ENCODE measurements at regions not wholly inside any gene's neighbourhood (a gene's known extent, or its start where the extent isn't known, plus 50 kb on each side); places are given as distances from the start of the nearest gene placed in this dataset.

- Histone ChIP-seq H3K9ac (no peak overlapping the region), H3K9me2 (ENCODE audit: insufficient read depth) (no peaks in the 10 kb centered on the region), H3K4me3 (no peak overlapping the region), H3K27ac (no peak overlapping the region), H3K27me3 (replicated peaks; ENCODE audit: insufficient read depth) (no peaks in the 10 kb centered on the region), H2AFZ (no peak overlapping the region), H3K79me2 (ENCODE audit: insufficient read depth) (no peaks in the 10 kb centered on the region), H3F3A (ENCODE audit: insufficient read depth) (peaks cover 15% of the 10 kb centered on the region), H3K4me2 (ENCODE audit: unreplicated experiment) (no peak overlapping the region), H3K36me3 (ENCODE audit: low read depth) (no peaks in the 10 kb centered on the region), H3K9me3 (ENCODE audit: low read depth) (no peaks in the 10 kb centered on the region), H3K4me1 (ENCODE audit: insufficient read depth) (peaks cover 20% of the 10 kb centered on the region), H4K20me1 (ENCODE audit: insufficient read depth) (no peaks in the 10 kb centered on the region)
- TF ChIP-seq EZH2phosphoT487 (IDR thresholded peaks at IDR 0.05; ENCODE audit: insufficient read depth, low read depth) (no peak), EZH2 (IDR thresholded peaks at IDR 0.05; ENCODE audit: insufficient read depth, poor library complexity, severe bottlenecking) (no peak)
- 59 to 60% methylated on average over 6 of the region's 6 CpGs for WGBS, 2 experiments (ENCODE audit: low coverage in 1 of 2, low lambda C conversion rate in 2 of 2, missing lambda C conversion rate in 2 of 2)
- DNase-seq: no peak
- in situ Hi-C loops (cut with MboI): no loop called here
These were observed 147.4 kb downstream of the LNPK start for GRCh38 chr2:175854665-175855064.

GRCh38 chr2:175854129-175854528, 147.9 kb downstream of the LNPK start:
- no peak for DNase-seq
- Histone ChIP-seq H3K9ac (no peak overlapping the region), H3K4me2 (ENCODE audit: unreplicated experiment) (no peak overlapping the region)

GRCh38 chr2:175853616-175853890, 148.5 kb downstream of the LNPK start:
- Histone ChIP-seq H4K20me1 (ENCODE audit: insufficient read depth) (no peaks in the 10 kb centered on the region), H3K4me1 (ENCODE audit: insufficient read depth) (peaks cover 20% of the 10 kb centered on the region), H3K4me2 (ENCODE audit: unreplicated experiment) (no peak overlapping the region), H3K9me2 (ENCODE audit: insufficient read depth) (no peaks in the 10 kb centered on the region), H3K9ac (no peak overlapping the region), H3K27me3 (replicated peaks; ENCODE audit: insufficient read depth) (no peaks in the 10 kb centered on the region), H3F3A (ENCODE audit: insufficient read depth) (peaks cover 15% of the 10 kb centered on the region), H3K27ac (no peak overlapping the region), H3K9me3 (ENCODE audit: low read depth) (no peaks in the 10 kb centered on the region), H3K4me3 (no peak overlapping the region), H2AFZ (no peak overlapping the region), H3K36me3 (ENCODE audit: low read depth) (no peaks in the 10 kb centered on the region), H3K79me2 (ENCODE audit: insufficient read depth) (no peaks in the 10 kb centered on the region)
- no peak for DNase-seq
- 94 to 96% methylated on average over 5 of the region's 5 CpGs for WGBS, 2 experiments (ENCODE audit: low coverage in 1 of 2, low lambda C conversion rate in 2 of 2, missing lambda C conversion rate in 2 of 2)
- in situ Hi-C loops (cut with MboI): no loop called here
- TF ChIP-seq EZH2phosphoT487 (IDR thresholded peaks at IDR 0.05; ENCODE audit: insufficient read depth, low read depth) (no peak), EZH2 (IDR thresholded peaks at IDR 0.05; ENCODE audit: insufficient read depth, poor library complexity, severe bottlenecking) (no peak)

More at GRCh38 chr2:175854129-175854528, 147.9 kb downstream of the LNPK start:
- Histone ChIP-seq H3K27me3 (replicated peaks; ENCODE audit: insufficient read depth) (no peaks in the 10 kb centered on the region), H3K27ac (no peak overlapping the region), H3K4me1 (ENCODE audit: insufficient read depth) (peaks cover 20% of the 10 kb centered on the region), H3K9me2 (ENCODE audit: insufficient read depth) (no peaks in the 10 kb centered on the region), H3F3A (ENCODE audit: insufficient read depth) (peaks cover 15% of the 10 kb centered on the region), H3K79me2 (ENCODE audit: insufficient read depth) (no peaks in the 10 kb centered on the region), H2AFZ (no peak overlapping the region), H3K9me3 (ENCODE audit: low read depth) (no peaks in the 10 kb centered on the region), H3K36me3 (ENCODE audit: low read depth) (no peaks in the 10 kb centered on the region), H3K4me3 (no peak overlapping the region), H4K20me1 (ENCODE audit: insufficient read depth) (no peaks in the 10 kb centered on the region)
- in situ Hi-C loops (cut with MboI): no loop called here
- WGBS, 2 experiments (ENCODE audit: low coverage in 1 of 2, low lambda C conversion rate in 2 of 2, missing lambda C conversion rate in 2 of 2): 78 to 86% methylated on average over 3 of the region's 3 CpGs
- TF ChIP-seq EZH2 (IDR thresholded peaks at IDR 0.05; ENCODE audit: insufficient read depth, poor library complexity, severe bottlenecking) (no peak), EZH2phosphoT487 (IDR thresholded peaks at IDR 0.05; ENCODE audit: insufficient read depth, low read depth) (no peak)

GRCh38 chr2:175852879-175853615, 149.0 kb downstream of the LNPK start:
- H3K36me3 ChIP-seq (ENCODE audit: low read depth): no peaks in the 10 kb centered on the region
- no peaks in the 10 kb centered on the region for H4K20me1 ChIP-seq (ENCODE audit: insufficient read depth)
- no peak overlapping the region for H2AFZ ChIP-seq
- in situ Hi-C loops (cut with MboI): no loop called here
- H3K4me1 ChIP-seq (ENCODE audit: insufficient read depth): peaks cover 20% of the 10 kb centered on the region
- no peak overlapping the region for H3K9ac ChIP-seq
- no peaks in the 10 kb centered on the region for H3K9me2 ChIP-seq (ENCODE audit: insufficient read depth)
- no peak for TF ChIP-seq EZH2 (IDR thresholded peaks at IDR 0.05; ENCODE audit: insufficient read depth, poor library complexity, severe bottlenecking)
- TF ChIP-seq EZH2phosphoT487 (IDR thresholded peaks at IDR 0.05; ENCODE audit: insufficient read depth, low read depth): no peak
- no peaks in the 10 kb centered on the region for H3K9me3 ChIP-seq (ENCODE audit: low read depth)
- no peak overlapping the region for H3K4me3 ChIP-seq
- 85 to 90% methylated on average over 7 of the region's 7 CpGs for WGBS, 2 experiments (ENCODE audit: low coverage in 1 of 2, low lambda C conversion rate in 2 of 2, missing lambda C conversion rate in 2 of 2)
- H3K79me2 ChIP-seq (ENCODE audit: insufficient read depth): no peaks in the 10 kb centered on the region
- H3F3A ChIP-seq (ENCODE audit: insufficient read depth): peaks cover 15% of the 10 kb centered on the region
- DNase-seq: no peak
- no peak overlapping the region for H3K4me2 ChIP-seq (ENCODE audit: unreplicated experiment)
- no peak overlapping the region for H3K27ac ChIP-seq
- H3K27me3 ChIP-seq (replicated peaks; ENCODE audit: insufficient read depth): no peaks in the 10 kb centered on the region

- Histone ChIP-seq H3K27me3 (replicated peaks; ENCODE audit: insufficient read depth) (no peaks in the 10 kb centered on the region), H3F3A (ENCODE audit: insufficient read depth) (peaks cover 12% of the 10 kb centered on the region), H3K4me3 (no peak overlapping the region), H2AFZ (no peak overlapping the region), H4K20me1 (ENCODE audit: insufficient read depth) (no peaks in the 10 kb centered on the region), H3K9me3 (ENCODE audit: low read depth) (no peaks in the 10 kb centered on the region), H3K9ac (no peak overlapping the region), H3K27ac (no peak overlapping the region), H3K9me2 (ENCODE audit: insufficient read depth) (no peaks in the 10 kb centered on the region), H3K4me1 (ENCODE audit: insufficient read depth) (peaks cover 18% of the 10 kb centered on the region), H3K4me2 (ENCODE audit: unreplicated experiment) (no peak overlapping the region), H3K79me2 (ENCODE audit: insufficient read depth) (no peaks in the 10 kb centered on the region), H3K36me3 (ENCODE audit: low read depth) (no peaks in the 10 kb centered on the region)
- in situ Hi-C loops (cut with MboI): no loop called here
- no peak for TF ChIP-seq EZH2phosphoT487 (IDR thresholded peaks at IDR 0.05; ENCODE audit: insufficient read depth, low read depth)
- TF ChIP-seq EZH2 (IDR thresholded peaks at IDR 0.05; ENCODE audit: insufficient read depth, poor library complexity, severe bottlenecking): no peak
- no peak for DNase-seq
These were observed 154.9 kb downstream of the LNPK start for GRCh38 chr2:175847128-175847527.

Data from GM23248 (cell line).